ENCODE measurements at regions not wholly inside any gene's neighbourhood (a gene's known extent, or its start where the extent isn't known, plus 50 kb on each side); places are given as distances from the start of the nearest gene placed in this dataset.

GRCh38 chr7:15143121-15143520 lies 240.6 kb upstream of the DGKB start (continued):
- TF ChIP-seq CHD7 (IDR thresholded peaks at IDR 0.05; ENCODE audit: insufficient replicate concordance, low read length) (no peak), POU5F1 (IDR thresholded peaks at IDR 0.05; ENCODE audit: low read depth, low read length) (no peak), BCL11A (IDR thresholded peaks at IDR 0.05; ENCODE audit: low read depth in 2 of 2, low read length in 2 of 2) (no peak), HDAC2 (IDR thresholded peaks at IDR 0.05; ENCODE audit: borderline replicate concordance in 1 of 2, low read depth in 2 of 2, low read length in 2 of 2) (no peak)
